ENCODE measurements at regions not wholly inside any gene's neighbourhood (a gene's known extent, or its start where the extent isn't known, plus 50 kb on each side); places are given as distances from the start of the nearest gene placed in this dataset.

DNA sequence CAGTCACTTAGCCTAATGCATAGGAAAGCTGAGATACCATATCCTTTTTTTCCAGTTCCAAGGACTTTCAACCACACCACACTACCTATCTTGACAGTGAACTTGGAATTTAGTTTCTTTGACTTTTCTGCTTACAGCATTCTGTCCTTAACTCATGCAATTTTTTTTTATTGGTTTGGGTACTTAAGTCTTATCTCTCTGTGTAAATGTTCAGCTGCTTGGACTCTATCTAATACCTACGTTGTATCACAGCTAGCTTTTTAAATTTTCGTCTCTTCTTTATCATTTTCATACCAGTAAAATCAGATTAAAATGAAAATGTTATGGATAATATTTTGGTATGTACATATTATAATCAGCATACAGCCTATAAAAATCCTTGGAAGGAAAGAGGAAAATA, 106.9 kb upstream of the ADGRF1 start:
- DNase-seq: no peak

DNA sequence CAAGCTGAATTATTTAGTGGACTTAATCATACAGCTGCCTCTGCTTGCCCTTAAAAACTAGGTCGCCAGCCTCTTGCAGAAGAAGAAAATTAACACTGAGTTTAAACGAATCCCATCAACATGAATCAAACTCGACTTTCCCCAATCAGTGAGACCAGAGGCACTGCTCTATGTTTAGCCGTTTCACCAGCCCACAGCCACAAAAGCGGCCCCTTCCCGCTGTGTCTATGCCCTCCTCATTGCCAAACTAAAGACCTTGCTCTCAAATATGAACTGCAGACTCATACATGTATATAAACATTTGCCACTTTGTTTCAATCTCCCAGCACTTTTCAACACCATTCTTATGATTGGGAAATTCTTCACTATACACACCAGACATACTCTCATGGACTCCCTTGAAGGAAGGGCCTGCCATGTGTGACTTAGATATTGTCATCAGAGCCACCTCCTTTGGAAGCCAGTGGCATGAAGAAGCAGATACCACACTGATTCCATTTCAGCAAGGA, 105.8 kb upstream of the ADGRF1 start:
- no peak for DNase-seq

DNA sequence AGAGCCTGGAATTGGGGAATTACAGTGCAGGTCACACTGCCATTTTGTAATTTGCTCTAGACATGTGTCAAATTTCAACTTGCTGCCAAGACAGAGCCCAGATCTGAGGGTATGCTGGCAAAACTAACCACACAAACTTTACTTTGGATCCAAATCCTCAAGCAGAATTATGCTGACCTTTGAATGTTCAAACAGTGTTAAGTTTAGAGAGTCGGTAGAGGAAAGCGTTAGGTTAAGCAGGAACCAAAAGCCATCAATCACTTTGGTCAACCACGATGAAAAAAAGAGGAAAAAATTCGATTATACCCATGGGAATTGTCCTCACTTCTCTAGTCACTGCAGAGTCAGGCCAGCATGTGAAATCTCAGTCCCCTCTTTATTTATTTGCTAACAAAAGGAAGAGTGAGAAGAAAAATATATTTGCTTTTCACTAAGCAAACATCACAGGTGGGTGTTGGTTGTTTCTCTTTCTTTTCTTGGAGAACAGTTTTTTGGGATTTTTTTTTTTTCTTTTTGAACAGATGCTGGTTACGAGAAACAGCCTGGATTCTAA, 105.1 kb upstream of the ADGRF1 start:
- no peak for DNase-seq

DNA sequence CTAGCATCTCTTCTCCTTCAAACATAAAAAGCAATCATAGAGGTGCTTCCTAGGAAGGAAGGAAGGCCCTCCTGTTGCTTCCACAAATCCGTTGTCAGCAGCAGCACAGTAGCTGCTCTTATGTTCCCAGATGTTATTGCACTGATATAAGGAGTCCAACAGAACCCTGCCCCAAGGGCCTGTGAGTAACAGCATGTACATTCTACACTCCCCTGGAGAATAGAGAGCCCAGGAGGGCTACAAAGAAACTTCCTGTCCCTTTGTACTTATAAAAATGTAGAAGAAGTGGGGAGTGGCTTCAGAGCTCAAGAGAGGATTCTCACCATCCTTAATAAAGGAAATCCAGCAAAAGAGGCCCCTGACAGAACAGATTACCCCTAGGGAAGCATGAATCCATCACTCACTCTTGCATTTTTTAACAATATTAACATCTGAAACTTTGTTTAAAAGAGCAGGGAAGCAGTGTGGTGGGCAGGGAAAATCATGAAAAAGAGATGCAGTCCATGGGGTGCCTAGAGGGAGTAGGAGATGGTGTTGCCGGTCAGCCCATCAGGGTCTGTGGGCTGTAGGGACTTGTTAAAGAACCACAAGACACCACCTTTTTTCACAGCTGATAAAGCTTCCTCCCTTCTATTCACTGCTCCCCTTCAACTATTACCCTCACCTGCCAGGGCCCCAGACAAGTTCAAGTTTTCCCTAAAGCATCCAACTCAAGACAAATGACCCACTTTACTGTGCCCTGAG, 104.5 kb upstream of the ADGRF1 start:
- no peak for DNase-seq

DNA sequence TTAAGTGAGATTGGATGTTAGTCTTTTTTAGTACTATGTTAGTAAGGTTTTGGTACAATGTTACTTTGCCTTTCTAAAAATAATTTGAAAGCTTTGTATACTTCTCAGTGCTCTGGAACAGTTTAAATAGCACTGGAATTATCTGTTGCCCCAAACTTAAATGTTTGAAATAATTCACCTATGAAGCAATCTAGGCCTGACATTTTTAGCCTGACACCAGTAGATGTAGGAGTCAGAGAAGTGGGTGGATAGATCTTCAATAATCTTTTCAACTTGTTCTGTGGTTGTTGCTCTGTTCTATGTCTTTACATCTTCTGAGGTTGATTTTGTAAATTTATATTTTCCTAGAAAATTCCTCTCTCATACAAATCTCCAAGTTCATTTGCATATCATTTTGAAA, 103.1 kb upstream of the ADGRF1 start:
- no peak for DNase-seq

DNA sequence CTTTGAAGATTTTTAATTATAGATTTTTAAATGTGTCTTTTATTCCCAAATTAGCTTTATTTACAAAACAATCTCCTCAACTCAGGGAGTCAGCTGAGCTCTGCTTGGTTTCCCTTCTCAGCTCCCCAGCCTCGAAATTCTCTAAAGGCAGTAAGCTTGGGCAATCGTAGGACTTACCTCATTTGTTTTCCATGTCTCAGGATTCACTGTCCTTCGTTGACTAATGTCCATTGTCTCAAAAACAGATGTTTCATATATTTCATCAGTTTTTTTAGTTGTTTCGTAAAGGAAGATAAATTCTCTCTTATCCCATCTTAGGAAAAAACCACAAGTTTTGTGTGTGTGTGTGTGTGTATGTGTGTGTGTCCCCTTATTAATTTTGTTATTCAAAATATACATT, 102.2 kb upstream of the ADGRF1 start:
- DNase-seq: no peak

DNA sequence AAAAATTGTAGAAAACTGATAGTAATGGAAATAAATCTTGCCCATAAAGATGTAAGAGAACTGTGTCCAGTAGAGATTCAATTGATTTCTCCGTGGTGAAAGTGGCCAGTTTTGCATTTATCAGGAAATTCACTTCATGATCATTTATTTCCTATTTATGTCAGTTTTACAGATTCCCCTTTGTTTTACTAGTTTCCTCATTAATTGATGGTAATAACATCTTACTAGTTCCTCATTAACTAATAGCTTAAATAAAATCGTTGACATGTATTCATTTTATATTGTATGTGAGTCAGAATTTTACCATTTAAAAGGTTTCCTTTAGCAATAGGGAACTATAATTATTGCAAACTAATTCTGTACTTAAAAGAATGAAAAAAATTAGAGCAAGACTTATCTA, 99.8 kb upstream of the ADGRF1 start:
- no peak for DNase-seq

DNA sequence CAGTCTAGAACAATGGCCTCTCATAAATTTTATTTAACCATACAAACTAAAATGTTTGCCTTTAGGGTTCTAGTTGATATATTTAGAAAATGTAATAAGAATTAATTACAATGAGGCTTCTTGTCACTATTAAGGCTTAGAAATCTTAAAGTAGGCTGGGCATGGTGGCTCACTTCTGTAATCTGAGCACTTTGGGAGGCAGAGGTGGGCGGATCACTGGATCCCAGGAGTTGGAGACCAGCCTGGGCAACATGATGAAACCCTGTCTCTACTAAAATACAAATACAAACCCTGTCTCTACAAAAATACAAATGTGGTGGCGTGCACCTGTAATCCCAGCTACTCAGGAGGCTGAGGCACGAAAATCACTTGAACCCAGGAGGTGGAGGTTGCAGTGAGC, 99.0 kb upstream of the ADGRF1 start:
- DNase-seq: no peak

DNA sequence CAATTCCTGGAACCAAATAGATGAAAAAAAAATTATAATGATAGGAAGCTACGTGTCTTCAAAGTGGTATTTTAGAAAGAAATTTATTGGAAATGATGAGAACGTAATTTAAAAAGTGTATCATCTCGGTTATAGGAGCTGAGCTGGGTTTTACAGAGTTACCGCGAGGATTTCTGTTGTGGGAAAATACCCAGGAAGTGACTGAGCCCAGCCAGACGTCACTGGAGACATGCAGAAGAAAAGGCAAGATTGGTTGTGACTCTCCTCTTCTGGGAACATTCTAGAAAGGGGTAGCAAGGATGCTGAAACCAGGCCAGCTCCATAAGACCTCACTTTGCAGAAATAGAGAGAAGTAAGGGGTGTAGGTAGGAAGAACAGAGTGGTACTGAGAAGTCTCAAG, 95.9 kb upstream of the ADGRF1 start:
- no peak for DNase-seq

DNA sequence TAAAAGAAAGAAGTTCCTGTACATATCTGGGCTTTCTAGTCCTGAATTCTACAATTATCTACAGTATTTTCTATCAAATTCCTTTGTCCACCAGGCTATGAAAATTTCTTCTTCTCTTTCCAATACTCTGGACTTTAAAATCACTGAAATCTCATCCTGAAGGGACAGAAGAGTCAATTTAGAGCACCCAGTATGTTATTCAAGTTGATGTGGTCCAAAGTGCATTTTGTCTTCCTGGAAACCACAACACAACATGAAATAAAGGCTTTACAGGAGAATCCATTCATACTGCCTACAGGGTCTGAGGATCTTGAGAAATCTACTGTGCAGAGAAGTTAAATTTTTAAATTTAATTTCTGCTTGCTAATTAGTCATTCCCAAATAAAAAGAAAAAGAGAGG, 94.9 kb upstream of the ADGRF1 start:
- no peak for DNase-seq

DNA sequence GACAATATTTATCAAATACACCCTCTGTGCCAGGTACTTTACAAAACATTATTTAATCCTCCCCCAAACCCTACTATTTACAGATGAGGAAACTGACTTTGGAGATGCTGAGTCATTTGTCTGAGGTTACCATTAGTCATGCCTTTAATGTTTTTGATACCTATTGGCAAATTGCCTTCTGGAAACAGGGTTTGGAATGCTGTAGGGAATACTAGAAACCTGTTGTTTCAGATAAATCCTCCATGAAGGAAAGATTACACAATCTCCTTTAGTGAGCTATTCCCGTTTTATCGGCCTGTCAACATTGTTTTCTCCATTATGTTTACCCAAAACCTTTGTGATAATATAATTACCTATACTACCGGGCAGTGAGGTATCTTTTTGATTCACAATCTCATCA, 93.6 kb upstream of the ADGRF1 start:
- no peak for DNase-seq

DNA sequence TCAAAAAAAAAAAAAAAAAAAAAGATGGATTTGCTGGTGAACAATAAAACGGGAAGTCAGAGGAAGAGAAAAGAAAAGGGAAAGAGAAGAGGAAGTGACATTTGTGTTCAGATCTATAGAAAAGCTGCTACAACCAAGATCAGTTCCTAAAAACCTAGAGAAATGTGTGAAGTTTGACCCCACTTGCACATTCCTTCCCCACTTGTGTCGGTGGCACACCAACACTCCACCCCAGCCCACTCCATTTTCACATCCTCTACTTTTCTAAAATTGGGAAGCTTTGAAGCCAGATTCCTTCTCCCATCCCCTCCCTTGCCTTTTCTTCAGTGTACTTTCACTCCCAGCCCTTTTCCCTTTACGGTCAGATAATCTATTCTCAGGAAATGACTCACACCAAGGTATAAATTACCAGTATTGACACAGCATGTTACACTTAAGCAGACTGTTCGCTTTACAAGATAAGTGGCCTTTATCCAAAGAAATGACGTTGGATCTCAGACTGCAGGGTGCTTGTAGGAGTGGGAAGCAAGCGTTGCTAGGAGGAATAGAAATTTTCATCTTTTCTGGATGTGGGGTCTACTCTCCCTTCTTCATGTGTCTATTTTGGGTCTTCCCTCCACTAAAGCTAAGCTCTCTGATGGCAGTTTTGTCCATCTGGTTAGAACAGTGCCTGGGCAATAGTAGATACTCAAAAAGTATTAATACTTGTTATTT, 92.5 kb upstream of the ADGRF1 start:
- no peak for DNase-seq

DNA sequence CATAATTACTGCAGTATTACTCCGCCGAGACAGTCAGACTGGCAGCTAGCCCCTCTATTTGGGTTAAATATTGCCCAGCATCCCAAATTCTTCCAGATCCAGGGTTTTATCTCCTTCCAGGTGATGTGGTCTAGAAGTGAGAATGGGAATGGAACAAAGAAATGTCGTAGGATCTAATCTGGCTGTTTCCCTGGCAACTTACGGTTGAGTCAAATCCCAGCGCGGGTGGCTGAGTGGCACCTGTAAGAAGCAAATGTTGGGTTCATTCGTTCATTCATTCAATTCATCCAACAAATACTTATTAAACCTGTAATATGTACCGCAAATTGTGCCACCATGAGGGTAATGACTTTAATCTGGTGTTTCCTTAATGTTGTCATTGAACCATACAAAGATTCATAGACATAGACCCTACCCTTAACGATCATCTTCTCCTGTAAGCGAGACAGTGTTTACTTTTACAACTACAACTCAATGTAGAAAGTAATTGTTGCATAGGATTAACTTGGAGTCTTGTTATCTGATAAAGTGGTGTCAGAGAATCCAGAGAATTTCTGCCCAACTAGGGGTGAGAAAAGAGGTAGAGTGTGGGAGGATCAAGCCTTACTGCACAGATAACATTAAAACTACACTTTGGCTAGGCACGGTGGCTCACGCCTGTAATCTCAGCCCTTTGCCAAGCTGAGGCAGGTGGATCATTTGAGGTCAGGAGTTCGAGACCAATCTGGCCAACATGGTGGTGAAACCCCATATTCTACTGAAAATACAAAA, 91.3 kb upstream of the ADGRF1 start:
- DNase-seq: no peak

DNA sequence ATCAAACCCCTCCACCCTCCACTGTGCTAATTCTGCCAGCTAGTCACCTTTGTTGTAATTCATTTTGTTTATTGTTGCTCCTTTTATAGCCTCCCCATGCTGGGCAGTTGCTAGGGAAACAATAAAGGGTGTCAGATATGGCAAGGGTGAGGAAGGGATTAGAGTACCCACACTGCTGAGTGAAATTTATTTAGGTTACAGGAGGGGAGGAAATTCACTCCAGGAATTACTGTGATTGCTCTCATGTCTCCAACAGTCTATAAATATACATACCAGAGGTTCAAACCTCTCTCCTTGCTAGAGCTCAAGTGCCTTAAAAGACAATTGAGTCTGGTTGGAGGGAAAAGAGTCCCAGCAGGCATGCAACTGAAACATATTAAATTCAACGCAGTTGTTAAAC, 90.6 kb upstream of the ADGRF1 start:
- no peak for DNase-seq

DNA sequence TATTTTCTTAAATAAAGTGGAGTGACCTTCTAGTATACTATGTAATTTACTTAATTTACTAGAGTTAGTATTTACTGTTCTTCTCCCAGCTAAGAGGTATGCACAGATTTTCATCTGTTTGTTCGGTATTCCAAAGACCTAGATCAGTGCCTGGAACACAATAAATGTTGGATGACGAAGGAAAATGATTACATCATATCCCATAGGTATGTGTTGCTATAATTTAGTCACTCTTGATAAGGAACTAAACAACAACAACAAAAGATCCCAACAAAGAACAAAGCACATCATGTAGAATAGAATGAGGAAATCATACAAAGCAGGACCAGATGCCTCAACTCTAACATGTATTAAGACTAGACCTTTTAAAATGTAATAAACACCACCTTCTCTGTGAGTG, 89.6 kb upstream of the ADGRF1 start:
- DNase-seq: no peak

DNA sequence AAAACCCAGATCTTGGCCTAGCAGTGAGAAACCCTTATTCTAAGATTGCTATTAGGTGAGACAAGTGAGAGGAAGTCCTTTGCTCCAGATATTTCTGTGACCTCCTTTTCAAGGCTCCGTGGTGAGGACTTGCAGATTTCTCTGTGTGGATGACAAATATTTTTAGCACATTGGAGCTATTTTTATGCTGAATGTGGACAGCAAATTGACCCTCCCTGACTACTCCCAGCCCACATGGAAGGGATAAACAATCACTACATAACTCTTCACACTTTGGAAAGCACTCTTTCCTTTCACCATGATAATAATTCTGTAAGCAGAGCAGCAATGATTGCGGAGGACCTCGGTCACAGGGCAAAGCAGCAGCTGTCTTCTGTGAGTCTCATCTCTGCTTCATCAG, 88.0 kb upstream of the ADGRF1 start:
- no peak for DNase-seq

DNA sequence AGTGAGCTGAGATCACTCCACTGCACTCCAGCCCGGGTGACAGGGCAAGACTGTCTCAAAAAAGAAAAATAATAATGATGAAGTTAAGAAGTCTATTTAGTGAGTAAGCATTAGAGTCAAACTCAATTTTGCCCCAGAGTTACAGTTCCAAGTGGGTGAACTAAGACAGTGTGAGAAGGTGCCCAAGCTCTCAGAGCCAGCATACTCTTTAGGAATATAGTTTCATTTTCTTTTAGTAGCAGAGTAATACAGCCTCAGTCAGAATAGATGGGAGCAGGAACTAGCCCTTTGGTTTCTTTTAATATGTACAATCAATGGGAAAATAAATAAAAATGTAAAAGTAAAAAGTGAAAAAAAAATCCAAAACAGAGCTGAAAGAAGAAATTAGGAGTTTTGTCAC, 87.0 kb upstream of the ADGRF1 start:
- DNase-seq: no peak

DNA sequence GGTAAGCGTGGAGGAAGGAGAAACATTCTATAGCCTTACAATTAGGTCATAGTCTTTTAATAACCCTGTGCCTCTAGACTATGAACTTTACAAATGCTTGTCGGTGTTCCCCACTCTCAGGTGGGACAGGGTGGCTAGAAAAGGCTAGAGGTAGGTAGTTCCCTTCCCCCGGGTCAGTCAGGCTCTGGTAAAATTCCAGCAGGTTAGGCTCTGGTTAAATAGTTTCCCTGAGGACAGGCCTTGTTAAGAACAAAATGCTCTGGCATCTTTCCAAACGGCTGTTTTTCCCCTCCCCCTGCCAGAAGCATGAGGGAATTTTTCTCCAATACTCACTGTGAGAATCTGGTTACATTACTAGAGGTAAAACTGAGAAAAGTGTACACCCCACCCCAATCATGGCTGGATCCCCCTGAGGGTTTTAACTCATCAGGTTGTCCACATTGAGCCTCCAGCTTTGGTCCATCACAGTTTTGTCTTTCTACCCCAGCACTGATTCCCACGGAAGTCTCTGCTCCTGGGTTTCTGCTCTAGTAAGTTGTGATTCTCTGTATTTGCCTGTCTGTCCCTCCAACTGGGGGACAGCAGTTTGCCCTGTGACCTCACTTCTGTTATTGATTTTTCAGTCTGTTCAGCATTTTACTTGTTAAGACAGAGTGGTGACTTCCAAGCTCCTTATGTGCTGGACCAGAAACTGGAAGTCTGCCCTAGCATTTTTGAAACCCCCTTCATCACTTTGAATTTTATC, 84.7 kb upstream of the ADGRF1 start:
- no peak for DNase-seq

DNA sequence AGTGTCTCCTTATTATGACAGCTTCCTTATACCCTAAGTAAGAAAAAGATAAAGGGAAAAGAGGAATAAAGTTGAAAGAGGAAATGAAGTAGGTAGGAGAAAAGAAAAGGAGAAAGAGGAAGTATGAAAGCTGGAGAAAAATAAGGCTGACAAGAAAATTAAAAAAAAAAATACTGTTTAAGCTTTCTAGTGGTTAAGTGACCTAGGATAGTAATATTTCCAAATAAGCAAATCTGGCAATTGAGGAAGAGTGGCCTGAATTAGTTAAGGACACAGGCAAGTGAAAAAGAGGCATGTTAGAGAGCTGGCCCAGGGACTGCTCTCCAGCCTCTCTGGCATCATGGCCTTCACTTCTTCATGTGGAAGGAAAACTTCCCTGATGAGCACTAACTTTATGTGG, 76.5 kb upstream of the ADGRF1 start:
- DNase-seq: no peak

DNA sequence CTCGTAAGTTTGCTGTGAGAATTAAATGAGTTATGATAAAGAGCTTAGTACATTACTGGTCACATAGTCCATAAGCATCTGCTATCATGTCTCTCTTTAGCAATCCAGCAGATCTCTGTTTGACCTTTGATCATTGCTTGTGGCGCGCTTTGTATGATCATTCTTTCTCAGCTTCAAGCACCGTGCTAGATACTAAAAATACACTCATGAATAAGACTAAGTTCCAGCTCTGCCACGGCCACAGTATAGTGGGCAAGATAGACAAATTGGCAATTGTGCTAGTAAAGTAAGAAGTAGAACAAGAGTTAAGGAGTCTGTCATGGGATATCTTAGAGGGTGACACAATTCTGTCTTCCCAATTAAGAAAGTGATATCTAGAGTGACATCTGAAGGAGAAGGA, 75.2 kb upstream of the ADGRF1 start:
- no peak for DNase-seq

DNA sequence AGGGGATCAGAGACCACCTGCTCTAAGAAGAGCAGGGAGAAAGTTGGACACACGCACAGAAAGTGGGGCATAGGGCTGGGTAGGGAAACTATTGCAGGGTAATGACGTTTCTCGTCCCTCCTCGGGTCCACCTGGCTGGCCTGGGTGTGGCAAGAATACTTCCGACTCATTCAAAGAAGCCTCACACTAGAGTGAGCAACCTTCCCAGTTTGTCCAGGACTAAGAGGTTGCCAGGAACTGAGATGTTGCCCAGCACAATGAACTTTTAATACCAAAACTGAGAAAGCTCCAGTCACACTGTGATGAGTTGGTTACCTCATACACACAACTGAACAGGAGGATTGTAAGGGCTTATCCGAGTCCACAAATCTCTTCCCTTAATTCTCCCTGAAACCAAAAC, 74.5 kb upstream of the ADGRF1 start:
- DNase-seq: no peak

DNA sequence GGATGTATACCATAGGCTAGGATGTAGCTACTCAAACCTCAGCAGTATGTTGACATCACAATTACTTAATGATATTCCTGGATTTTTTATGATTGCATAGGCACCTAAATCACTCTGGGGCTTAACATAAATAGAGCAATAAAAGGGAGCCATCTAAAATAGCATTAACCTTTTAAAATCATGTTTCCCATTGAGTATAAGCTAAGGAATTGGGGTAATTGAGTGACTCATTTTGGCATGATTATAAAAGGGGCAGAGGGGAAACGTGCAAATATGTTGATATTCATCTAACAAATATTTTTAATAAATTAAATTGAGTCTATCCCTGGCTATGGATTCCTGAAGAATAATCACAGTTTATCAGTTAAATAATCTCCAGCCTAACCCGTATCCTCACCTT, 74.0 kb upstream of the ADGRF1 start:
- DNase-seq: no peak

DNA sequence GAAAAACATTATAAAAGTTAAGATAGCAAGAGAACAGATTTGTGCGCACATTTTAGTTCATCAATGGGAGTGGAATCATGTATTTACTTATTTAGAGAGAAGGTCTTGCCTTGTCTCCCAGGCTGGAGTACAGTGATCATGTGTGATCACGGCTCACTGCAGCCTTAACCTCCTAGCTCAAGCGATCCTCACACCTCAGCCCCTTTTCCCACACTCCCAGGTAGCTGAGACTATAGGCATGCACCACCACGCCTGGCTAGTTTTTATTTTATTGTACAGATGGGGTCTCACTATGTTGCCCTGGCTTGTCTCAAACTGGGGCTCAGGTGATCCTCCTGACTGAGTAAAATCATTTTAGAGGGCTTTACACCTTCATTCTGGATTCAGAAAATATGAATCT, 72.3 kb upstream of the ADGRF1 start:
- no peak for DNase-seq
